ENCODE measurements at regions not wholly inside any gene's neighbourhood (a gene's known extent, or its start where the extent isn't known, plus 50 kb on each side); places are given as distances from the start of the nearest gene placed in this dataset.

DNA sequence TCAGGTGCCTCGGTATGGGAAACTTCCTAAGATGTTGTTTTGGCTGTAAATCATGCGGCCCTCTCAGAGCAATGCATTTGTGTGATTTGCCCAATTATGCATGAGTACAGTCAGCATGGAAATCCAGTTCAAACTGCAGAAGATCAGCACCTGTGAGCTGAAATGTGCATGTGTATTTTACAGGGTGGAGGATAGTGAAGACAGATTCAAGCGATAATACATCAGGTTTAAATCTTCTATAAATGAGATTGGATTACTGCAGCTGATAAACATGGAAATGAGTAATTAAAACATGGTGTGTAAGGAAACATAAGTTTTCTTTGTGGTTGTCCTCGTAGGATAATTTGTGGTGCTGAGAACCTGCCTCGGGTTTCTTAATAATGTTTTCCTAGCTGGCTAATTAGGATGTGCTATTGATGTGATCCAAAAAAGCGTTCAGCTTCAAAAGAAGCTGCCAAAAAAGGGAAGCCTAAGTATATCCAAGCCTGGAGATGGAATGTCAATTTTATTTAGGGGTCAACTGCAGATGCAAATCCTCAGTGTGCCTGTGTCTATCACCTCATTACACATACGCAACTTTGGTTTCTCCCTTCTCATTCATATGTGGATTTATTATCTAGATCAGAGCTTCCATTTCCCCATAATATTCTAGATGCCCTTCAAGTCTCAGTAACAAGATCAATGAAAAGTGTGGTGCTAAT, 117.1 kb upstream of the CCDC28A start:
- no peaks in the 10 kb centered on the region for H3K36me3 ChIP-seq (ENCODE audit: insufficient read depth, insufficient read length, low read length)
- TF ChIP-seq SUZ12 (IDR thresholded peaks at IDR 0.05; ENCODE audit: extremely low read depth, insufficient read depth, insufficient read length) (no peak), ZNF274 (IDR thresholded peaks at IDR 0.05; ENCODE audit: low read depth, low read length) (no peak), YY1 (IDR thresholded peaks at IDR 0.05; ENCODE audit: insufficient read depth, insufficient read length) (no peak)
- no peak overlapping the region for H3K4me3 ChIP-seq (ENCODE audit: insufficient read length, low read depth)
- no peaks in the 10 kb centered on the region for H3K27me3 ChIP-seq (ENCODE audit: insufficient read depth, insufficient read length)
- H3K9me3 ChIP-seq (ENCODE audit: insufficient read depth, low read length) = no peaks in the 10 kb centered on the region
- no peaks in the 10 kb centered on the region for H3K4me1 ChIP-seq (ENCODE audit: insufficient read depth, insufficient read length)
- no peak for DNase-seq (ENCODE audit: low read depth, low spot score)
- H3K9ac ChIP-seq (ENCODE audit: insufficient read length, low read depth) = no peak overlapping the region

DNA sequence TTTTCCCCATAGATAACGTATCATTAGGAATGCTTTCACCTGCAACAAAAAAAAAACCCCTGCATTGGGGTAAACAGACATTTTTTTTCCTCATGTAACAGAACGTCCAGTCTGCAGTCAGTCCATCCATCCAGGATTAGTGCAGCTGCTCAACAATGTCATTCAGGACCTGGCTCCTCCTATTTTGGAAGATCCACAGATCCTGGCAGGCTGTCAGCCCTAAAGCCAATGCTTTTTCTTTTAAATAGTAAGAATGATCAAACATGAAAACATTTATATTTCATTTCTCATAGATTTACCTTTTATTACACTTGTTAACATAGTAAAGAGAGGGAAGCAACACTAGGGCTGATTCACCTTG, 116.5 kb upstream of the CCDC28A start:
- Histone ChIP-seq H3K9me3 (ENCODE audit: insufficient read depth, low read length) (no peaks in the 10 kb centered on the region), H3K4me1 (ENCODE audit: insufficient read depth, insufficient read length) (no peaks in the 10 kb centered on the region), H3K36me3 (ENCODE audit: insufficient read depth, insufficient read length, low read length) (no peaks in the 10 kb centered on the region), H3K4me3 (ENCODE audit: insufficient read length, low read depth) (no peak overlapping the region), H3K27me3 (ENCODE audit: insufficient read depth, insufficient read length) (no peaks in the 10 kb centered on the region), H3K9ac (ENCODE audit: insufficient read length, low read depth) (no peak overlapping the region)
- DNase-seq (ENCODE audit: low read depth, low spot score) = no peak
- TF ChIP-seq SUZ12 (IDR thresholded peaks at IDR 0.05; ENCODE audit: extremely low read depth, insufficient read depth, insufficient read length) (no peak), YY1 (IDR thresholded peaks at IDR 0.05; ENCODE audit: insufficient read depth, insufficient read length) (no peak), ZNF274 (IDR thresholded peaks at IDR 0.05; ENCODE audit: low read depth, low read length) (no peak)

DNA sequence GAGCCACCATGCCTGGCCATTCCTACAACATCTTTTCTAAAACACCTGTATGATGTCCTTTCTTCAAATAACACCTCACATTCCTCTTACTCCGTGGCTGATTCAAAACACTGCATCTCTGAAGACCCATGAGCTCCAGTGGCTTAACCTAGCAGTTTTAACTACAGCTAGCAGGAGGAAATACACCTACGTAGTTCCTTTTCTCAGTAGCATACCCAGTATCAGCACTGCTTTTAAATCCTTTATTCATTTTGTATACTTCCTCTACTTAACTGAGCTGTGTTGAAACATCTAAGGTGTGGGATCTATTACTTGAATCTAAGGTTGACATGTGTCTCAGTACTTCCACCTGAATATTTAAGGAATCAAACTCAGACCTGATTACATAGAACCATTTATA, 113.6 kb upstream of the CCDC28A start:
- H3K9ac ChIP-seq (ENCODE audit: insufficient read length, low read depth) = no peak overlapping the region
- no peak for DNase-seq (ENCODE audit: low read depth, low spot score)
- TF ChIP-seq YY1 (IDR thresholded peaks at IDR 0.05; ENCODE audit: insufficient read depth, insufficient read length) = no peak
- TF ChIP-seq ZNF274 (IDR thresholded peaks at IDR 0.05; ENCODE audit: low read depth, low read length) = no peak
- TF ChIP-seq SUZ12 (IDR thresholded peaks at IDR 0.05; ENCODE audit: extremely low read depth, insufficient read depth, insufficient read length) = no peak
- no peak overlapping the region for H3K4me3 ChIP-seq (ENCODE audit: insufficient read length, low read depth)
- H3K4me1 ChIP-seq (ENCODE audit: insufficient read depth, insufficient read length) = no peaks in the 10 kb centered on the region
- no peaks in the 10 kb centered on the region for H3K36me3 ChIP-seq (ENCODE audit: insufficient read depth, insufficient read length, low read length)
- H3K27me3 ChIP-seq (ENCODE audit: insufficient read depth, insufficient read length) = no peaks in the 10 kb centered on the region
- H3K9me3 ChIP-seq (ENCODE audit: insufficient read depth, low read length) = no peaks in the 10 kb centered on the region

DNA sequence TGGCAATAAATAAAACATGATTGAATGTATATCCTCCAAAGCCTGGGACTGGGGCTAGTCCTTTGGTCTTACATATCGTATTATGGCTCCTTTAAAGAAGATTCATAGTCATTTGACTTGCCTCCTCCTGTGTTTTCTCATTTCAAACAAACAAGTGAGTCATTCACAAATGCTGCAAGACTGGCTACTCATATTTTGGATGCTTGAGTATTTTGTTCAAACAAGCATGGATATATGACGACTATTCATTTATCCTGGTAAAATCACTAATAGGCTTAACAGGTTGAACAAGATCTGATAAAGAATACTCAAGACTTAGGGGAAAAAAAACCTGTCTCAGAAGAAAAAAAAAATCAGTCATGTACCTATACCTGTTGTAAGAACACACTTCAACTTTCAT, 111.1 kb upstream of the CCDC28A start:
- no peak for DNase-seq (ENCODE audit: low read depth, low spot score)
- TF ChIP-seq ZNF274 (IDR thresholded peaks at IDR 0.05; ENCODE audit: low read depth, low read length) (no peak), SUZ12 (IDR thresholded peaks at IDR 0.05; ENCODE audit: extremely low read depth, insufficient read depth, insufficient read length) (no peak), YY1 (IDR thresholded peaks at IDR 0.05; ENCODE audit: insufficient read depth, insufficient read length) (no peak)
- no peak overlapping the region for H3K4me3 ChIP-seq (ENCODE audit: insufficient read length, low read depth)
- no peak overlapping the region for H3K9ac ChIP-seq (ENCODE audit: insufficient read length, low read depth)
- H3K27me3 ChIP-seq (ENCODE audit: insufficient read depth, insufficient read length) = no peaks in the 10 kb centered on the region
- H3K36me3 ChIP-seq (ENCODE audit: insufficient read depth, insufficient read length, low read length) = no peaks in the 10 kb centered on the region
- H3K9me3 ChIP-seq (ENCODE audit: insufficient read depth, low read length) = no peaks in the 10 kb centered on the region
- no peaks in the 10 kb centered on the region for H3K4me1 ChIP-seq (ENCODE audit: insufficient read depth, insufficient read length)

DNA sequence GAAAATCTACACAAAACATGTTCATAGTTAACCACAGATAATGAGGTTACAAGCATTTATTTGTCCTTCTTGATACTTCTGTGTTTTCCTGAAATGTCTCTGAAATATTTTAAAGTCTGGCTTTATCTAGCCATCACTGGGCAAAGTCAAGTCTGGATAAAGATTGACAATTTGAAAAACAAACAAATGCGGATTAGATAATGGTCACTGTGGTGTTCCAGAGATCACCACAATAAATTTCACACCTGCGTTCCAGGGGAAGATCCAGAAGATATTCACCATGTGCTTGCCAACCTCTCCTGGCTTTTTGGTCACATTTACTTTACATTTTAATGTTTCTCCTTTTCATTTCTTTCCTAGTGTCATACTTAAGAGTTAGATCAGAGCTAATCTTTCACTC, 109.7 kb upstream of the CCDC28A start:
- no peak overlapping the region for H3K9ac ChIP-seq (ENCODE audit: insufficient read length, low read depth)
- TF ChIP-seq ZNF274 (IDR thresholded peaks at IDR 0.05; ENCODE audit: low read depth, low read length) = no peak
- TF ChIP-seq SUZ12 (IDR thresholded peaks at IDR 0.05; ENCODE audit: extremely low read depth, insufficient read depth, insufficient read length) = no peak
- TF ChIP-seq YY1 (IDR thresholded peaks at IDR 0.05; ENCODE audit: insufficient read depth, insufficient read length) = no peak
- H3K27me3 ChIP-seq (ENCODE audit: insufficient read depth, insufficient read length) = no peaks in the 10 kb centered on the region
- no peak for DNase-seq (ENCODE audit: low read depth, low spot score)
- H3K36me3 ChIP-seq (ENCODE audit: insufficient read depth, insufficient read length, low read length) = no peaks in the 10 kb centered on the region
- no peak overlapping the region for H3K4me3 ChIP-seq (ENCODE audit: insufficient read length, low read depth)
- no peaks in the 10 kb centered on the region for H3K9me3 ChIP-seq (ENCODE audit: insufficient read depth, low read length)
- no peaks in the 10 kb centered on the region for H3K4me1 ChIP-seq (ENCODE audit: insufficient read depth, insufficient read length)

DNA sequence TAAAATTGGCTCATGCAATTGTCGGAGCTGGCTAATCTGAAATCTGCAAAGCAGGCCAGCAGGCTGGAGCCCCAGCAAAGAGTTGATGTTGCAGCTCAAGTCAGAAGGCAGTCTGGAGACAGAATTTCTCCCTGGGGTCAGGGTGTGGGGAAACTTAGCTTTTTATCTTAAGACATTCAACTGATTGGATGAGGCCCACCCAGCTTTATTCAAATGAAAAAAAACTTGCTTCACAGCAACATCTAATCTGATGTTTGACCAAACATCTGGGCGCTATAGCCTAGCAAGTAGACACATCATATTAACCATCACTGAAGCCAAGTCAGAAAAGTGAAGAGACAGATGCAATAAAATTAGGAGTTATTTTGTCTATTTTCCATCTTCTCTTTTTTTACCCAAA, 108.8 kb upstream of the CCDC28A start:
- no peak overlapping the region for H3K9ac ChIP-seq (ENCODE audit: insufficient read length, low read depth)
- H3K27me3 ChIP-seq (ENCODE audit: insufficient read depth, insufficient read length) = no peaks in the 10 kb centered on the region
- no peaks in the 10 kb centered on the region for H3K4me1 ChIP-seq (ENCODE audit: insufficient read depth, insufficient read length)
- TF ChIP-seq YY1 (IDR thresholded peaks at IDR 0.05; ENCODE audit: insufficient read depth, insufficient read length) (no peak), ZNF274 (IDR thresholded peaks at IDR 0.05; ENCODE audit: low read depth, low read length) (no peak), SUZ12 (IDR thresholded peaks at IDR 0.05; ENCODE audit: extremely low read depth, insufficient read depth, insufficient read length) (no peak)
- no peak overlapping the region for H3K4me3 ChIP-seq (ENCODE audit: insufficient read length, low read depth)
- no peaks in the 10 kb centered on the region for H3K36me3 ChIP-seq (ENCODE audit: insufficient read depth, insufficient read length, low read length)
- DNase-seq (ENCODE audit: low read depth, low spot score) = no peak
- no peaks in the 10 kb centered on the region for H3K9me3 ChIP-seq (ENCODE audit: insufficient read depth, low read length)

DNA sequence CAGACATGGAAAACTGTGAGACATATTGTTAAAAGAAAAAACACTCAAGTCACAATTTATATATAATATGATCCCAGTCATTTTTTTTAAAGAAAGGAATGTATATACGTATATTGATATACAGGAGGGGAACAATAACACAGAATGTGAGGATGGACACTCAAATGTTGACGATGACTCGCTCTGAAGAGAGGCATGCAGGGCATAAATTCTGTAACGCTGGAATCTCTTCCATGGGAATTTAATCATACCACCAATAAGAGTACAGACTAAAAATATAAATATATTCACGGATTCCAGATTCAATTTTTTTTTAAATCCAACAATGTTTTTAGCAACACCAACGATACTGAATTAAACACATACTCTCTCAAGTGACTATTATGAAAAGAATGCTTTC, 106.9 kb upstream of the CCDC28A start:
- TF ChIP-seq ZNF274 (IDR thresholded peaks at IDR 0.05; ENCODE audit: low read depth, low read length) = no peak
- TF ChIP-seq YY1 (IDR thresholded peaks at IDR 0.05; ENCODE audit: insufficient read depth, insufficient read length) = no peak
- no peak for TF ChIP-seq SUZ12 (IDR thresholded peaks at IDR 0.05; ENCODE audit: extremely low read depth, insufficient read depth, insufficient read length)
- DNase-seq (ENCODE audit: low read depth, low spot score) = no peak

More for the DNA sequence above, 106.9 kb upstream of the CCDC28A start:
- H3K36me3 ChIP-seq (ENCODE audit: insufficient read depth, insufficient read length, low read length) = no peaks in the 10 kb centered on the region
- H3K27me3 ChIP-seq (ENCODE audit: insufficient read depth, insufficient read length) = no peaks in the 10 kb centered on the region
- no peaks in the 10 kb centered on the region for H3K9me3 ChIP-seq (ENCODE audit: insufficient read depth, low read length)
- no peak overlapping the region for H3K4me3 ChIP-seq (ENCODE audit: insufficient read length, low read depth)
- no peak overlapping the region for H3K9ac ChIP-seq (ENCODE audit: insufficient read length, low read depth)
- no peaks in the 10 kb centered on the region for H3K4me1 ChIP-seq (ENCODE audit: insufficient read depth, insufficient read length)

Data from NT2/D1 (cell line).